ENCODE measurements at regions not wholly inside any gene's neighbourhood (a gene's known extent, or its start where the extent isn't known, plus 50 kb on each side); places are given as distances from the start of the nearest gene placed in this dataset.
"Not testable (repeated sequence)": the region's sequence is repeated elsewhere in the genome, so short reads cannot be mapped to it uniquely, and the experiment has no call there.

- no peak for DNase-seq (ENCODE audit: low spot score)
Observed at GRCh38 chr7:17558558-17559332, 260.3 kb downstream of the AHR start.

DNA sequence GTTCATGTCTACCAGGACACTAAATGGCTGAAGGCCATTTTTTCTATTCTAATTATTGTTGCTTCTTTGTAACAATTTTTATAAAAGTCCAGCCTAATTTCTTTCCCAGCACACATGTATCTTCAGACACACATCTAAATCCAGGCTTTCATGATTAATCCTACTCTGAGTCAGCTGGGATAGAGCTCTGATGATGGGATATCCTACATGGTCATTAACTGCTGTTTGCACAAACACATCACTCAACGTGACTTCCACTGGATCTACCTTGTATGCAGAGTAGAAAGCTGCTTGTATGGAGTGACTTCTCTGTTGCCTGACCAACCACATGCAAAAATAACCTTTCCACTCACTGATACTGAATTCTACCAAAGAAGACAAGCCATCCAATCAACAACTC, 260.9 kb downstream of the AHR start:
- no peak for DNase-seq (ENCODE audit: low spot score)

- DNase-seq (ENCODE audit: low spot score): no peak
Observed at GRCh38 chr7:17560516-17560915, 262.1 kb downstream of the AHR start.

- no peak for DNase-seq (ENCODE audit: low spot score)
Observed at GRCh38 chr7:17560966-17561365, 262.5 kb downstream of the AHR start.

DNA sequence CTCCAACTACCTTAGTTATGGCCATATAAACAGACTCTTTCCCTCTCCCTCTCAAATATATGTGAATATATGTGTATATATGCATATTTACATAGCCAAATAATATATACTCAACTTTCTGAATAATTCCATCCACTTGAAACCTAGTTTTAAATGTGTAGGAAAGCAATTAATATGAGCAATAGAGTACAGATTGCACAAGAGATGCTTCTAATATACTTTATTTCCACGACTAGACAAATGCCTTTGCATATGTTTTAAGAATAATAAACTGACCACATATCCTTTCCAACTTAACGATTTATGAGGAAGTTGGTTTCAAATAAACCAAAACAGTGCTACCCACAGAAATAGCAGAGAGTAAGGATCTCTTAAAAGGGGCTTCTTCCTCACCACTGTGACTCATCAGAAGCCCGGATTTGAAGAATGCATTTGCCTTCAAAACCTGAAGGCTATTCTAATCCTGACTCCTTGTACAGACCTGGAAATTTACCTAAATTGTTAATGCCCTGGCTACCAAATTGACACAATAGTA, 266.3 kb downstream of the AHR start:
- DNase-seq (ENCODE audit: low spot score): no peak

DNA sequence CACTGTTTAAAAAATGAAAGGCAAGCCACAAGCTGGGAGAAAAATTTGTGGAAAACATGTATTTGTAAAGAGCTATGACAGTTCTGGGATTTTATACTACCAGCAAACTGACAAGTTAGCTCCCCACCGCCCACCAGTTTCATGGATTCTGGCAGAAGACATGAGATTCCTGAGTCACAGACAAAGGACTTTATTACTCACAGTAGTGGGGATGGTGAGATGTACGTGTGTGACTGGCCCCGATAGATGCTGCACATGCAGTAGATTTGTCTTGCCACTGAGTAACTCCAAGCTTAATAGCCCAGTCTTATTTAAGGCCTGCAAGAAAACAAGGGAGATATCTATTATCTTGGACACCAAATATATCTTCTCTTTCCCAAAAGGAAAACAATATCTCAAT, 281.7 kb downstream of the AHR start:
- DNase-seq (ENCODE audit: low spot score): no peak

DNA sequence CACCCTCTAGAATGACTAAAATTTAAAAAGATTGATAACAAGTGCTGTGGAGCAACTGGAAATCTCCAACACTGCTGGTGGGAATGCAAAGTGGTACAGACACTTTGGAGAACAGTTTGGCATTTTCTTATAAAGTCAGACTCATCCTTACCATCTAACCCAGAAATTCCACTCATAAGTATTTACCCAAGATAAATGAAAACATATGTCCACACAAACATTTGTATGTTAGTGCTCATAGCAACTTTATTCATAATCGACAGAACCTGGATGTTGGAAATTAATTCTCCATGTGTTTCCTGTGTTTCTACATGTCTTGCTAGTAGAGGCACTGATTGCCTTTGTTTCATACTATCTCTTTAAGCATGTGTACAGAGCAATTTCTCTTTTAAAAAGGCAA, 282.4 kb downstream of the AHR start:
- DNase-seq (ENCODE audit: low spot score): no peak

DNA sequence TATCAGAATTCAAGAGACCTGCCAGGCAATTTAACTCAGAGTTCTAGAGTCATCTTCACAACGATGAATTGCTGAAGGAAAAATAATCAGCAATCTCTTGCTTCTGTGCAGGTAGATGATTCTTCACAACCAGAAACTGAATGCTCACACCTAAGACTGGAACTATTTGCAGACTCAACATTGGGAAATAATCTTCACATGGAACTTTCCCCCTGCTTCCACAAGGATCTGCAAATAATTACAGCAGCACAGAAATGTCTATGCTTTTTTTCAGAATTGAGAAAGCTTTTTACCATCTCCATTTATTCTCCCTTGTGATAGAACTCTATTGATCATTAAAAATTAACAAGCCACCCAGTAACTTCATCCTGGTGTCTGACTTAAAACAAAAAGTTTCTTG, 282.8 kb downstream of the AHR start:
- no peak for DNase-seq (ENCODE audit: low spot score)

DNA sequence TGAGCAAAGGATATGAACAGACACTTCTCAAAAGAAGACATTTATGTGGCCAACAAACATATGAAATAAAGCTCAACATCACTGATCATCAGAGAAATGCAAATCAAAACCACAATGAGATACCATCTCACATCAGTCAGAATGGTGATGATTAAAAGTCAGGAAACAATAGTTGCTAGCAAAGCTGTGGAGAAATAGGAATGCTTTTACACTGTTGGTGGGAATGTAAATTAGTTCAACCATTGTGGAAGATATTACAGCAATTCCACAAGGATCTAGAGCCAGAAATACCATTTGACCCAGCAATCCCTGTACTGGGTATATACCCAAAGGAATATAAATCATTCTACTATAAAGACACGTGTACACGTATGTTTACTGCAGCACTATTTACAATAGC, 284.2 kb downstream of the AHR start:
- DNase-seq (ENCODE audit: low spot score): not testable (repeated sequence)

DNA sequence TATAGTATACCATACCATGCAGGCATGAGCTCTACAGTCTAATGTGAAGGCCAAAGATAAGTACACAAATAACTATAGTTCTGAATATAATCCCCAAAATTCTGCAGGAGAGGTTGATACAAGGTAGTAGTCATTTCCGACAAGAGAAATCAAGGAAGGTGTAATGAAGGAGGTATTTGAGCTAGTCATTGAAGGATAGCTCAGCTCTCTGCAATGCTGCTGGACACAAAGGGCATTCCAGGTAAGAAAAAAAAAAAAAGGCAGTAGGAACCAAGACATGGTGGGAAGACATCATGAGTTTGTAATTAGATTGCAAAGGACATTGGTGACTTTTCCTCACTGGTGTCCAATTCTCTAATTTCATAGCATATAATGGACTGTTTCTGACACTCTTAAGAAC, 285.3 kb downstream of the AHR start:
- no peak for DNase-seq (ENCODE audit: low spot score)

DNA sequence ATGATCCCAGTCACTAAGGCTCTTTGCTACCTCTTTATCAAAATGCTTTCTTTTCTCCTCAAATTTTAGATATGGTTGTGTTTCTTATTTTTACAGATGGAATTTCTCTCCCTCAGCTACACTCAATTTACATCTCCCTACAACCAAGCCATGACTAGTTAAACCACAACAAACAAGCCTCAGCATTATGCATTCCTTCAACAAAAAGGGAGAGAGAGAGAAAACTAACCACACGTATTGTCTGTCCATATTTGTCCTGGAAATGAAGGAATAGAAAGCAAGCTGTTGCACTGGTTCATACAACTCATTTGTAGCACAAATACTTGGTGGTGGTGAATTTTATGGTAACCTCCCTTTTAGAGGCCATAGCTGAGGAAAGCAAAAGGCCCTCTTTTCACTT, 286.4 kb downstream of the AHR start:
- DNase-seq (ENCODE audit: low spot score): no peak

DNA sequence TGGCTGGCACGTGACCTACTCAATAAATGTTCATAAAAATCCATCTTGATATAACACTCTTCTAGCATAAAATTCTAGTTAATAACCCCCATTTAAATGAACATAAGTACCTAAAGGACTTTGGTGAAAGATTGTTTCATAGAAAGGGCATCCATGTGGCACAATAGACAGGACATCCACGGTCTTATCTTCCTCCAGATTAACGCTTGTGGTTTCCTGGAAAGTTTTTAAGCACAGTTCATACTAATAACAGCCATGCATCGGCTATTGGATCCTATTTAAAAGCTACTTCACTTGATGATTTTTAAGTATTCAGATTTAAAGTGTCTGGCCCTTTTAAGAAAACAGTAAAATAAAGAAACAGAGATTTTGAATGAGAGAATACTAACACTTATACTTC, 288.3 kb downstream of the AHR start:
- no peak for DNase-seq (ENCODE audit: low spot score)

- DNase-seq (ENCODE audit: low spot score): no peak
Observed at GRCh38 chr7:17588730-17589129, 290.3 kb downstream of the AHR start.

- DNase-seq (ENCODE audit: low spot score): no peak
Observed at GRCh38 chr7:17589671-17590070, 291.2 kb downstream of the AHR start.

- no peak for DNase-seq (ENCODE audit: low spot score)
Observed at GRCh38 chr7:17590221-17590620, 291.8 kb downstream of the AHR start.

DNA sequence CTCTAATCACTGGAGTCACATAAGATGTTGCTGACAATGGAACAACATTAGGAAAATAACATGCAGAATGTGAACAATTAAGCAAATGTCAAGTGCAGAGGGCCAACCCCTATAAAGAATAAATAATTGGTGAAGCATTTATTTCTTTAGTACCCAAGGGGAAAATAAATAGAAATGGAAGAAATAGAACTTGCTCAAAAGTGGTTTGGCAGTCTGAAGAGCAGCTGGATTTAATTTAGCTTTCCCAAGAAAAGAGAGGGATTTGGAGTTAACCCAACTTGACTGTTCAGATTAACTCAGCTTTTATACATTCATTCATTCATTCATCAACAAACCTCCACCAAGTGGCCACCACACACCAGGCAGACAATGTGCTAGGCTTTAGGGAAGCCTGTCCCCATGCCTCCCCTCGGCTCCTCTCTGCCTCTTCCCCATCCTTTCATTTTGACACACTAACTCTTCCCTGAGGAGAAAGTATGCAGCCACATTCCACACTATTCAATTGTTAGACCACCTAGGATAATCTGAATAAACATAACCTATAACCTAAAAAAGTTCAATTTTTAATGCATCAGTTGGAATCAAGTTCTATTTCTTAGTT, 295.5 kb downstream of the AHR start:
- DNase-seq (ENCODE audit: low spot score): no peak

DNA sequence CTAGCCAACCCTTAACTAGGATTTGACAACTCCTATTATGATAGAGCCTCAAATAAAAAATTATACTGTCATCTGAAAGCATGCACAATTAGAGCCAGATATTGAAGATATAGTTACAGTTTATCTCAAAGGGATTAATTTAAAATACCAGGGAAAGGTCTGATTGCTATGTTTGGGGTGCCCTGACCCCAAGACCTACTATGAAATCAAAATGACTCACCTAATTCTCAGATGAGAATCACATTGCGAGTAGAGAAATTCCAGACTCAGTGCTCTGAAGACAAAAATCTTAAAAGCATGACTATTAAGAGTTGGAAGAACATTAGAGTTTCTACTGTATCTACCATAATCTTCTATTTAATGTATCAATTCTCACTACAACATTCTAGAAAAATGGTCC, 297.1 kb downstream of the AHR start:
- DNase-seq (ENCODE audit: low spot score): no peak

GRCh38 chr7:17598305-17598704, 299.9 kb downstream of the AHR start:
- no peak for DNase-seq (ENCODE audit: low spot score)

DNA sequence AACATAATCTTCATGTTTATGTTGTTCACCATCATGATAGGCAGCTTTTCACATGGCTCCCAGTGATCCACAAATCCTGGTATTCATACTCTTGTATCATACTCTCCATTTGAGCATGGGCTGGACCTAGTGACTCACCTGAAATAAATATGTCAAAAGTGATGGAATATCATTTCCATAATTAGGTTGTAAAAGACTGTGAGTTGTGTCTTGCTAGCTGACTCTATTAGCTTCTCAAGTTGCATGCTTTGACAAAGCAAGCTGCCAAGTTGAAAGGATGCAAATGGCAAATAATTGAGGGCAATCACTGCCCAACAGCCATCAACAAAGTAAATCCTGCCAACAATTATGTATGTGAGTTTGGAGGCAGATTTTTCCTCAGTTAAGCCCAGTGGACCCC, 300.4 kb downstream of the AHR start:
- no peak for DNase-seq (ENCODE audit: low spot score)

DNA sequence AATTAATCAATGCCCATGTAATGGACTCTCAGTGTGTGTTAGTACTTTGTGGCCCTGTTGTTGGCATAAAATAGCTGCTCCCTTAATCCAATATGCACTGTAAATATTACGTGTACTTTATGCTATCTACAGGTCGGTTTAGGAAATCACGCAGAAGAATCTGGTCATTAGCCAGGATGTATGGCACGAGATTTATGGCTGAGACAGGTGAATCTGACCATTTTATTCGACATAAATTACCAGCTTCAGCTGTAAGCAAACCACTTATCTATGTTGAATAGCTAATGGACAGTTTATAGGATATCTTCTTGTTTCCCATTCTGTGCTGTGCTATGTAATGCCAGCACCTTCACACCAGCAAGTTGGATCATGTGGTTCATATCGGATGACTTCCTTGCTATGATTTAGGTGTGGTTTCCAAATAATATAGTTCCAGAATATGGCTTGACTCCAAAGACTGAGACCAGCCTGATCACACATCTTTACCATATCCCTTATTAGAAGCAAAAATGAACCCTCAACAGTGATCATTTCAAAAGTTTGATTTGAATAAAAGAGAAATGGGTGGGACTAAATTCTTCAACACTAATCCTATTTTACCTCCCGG, 301.4 kb downstream of the AHR start:
- no peak for DNase-seq (ENCODE audit: low spot score)

DNA sequence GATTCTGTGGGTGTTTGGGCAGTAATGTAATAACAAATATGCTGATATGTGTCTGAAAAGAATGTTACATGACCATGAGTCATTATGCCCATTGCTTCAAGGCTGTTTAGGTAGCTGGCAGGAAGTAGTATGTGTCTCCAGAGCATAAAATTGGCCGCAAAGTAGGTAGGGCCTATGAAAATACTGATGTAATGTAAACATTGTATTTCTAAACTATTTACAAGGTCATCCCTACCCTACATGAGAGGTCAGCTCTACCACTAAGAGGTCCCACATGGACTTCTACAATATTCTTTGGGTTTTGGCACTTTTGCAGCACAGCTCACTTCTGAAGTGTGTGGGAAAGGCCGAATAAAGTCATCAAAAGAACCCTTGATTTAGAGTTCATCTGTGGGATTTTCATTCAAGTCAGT, 301.9 kb downstream of the AHR start:
- DNase-seq (ENCODE audit: low spot score): no peak

DNA sequence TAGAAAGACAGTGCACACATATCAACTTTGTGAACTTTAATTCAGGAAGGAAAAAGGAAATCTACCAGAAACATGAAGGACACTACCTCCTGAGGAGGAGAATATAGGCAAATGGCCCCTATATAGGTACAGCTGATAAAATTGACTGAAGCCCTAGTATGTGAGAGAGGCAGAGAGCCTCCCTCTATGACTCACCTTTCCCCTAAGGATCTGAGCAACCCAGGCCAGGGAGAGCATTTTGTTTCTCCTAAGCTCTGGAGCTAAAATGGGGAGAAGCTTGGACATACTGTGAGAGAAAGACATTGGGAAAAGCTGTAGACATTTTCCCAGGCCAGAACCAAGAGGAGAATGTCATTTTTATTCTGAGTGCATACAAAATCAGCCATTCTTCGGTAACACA, 303.5 kb downstream of the AHR start:
- no peak for DNase-seq (ENCODE audit: low spot score)

- DNase-seq (ENCODE audit: low spot score): no peak
Observed at GRCh38 chr7:17608114-17608833, 309.8 kb downstream of the AHR start.
